ENCODE measurements at regions not wholly inside any gene's neighbourhood (a gene's known extent, or its start where the extent isn't known, plus 50 kb on each side); places are given as distances from the start of the nearest gene placed in this dataset.
"Not testable (repeated sequence)": the region's sequence is repeated elsewhere in the genome, so short reads cannot be mapped to it uniquely, and the experiment has no call there.

DNA sequence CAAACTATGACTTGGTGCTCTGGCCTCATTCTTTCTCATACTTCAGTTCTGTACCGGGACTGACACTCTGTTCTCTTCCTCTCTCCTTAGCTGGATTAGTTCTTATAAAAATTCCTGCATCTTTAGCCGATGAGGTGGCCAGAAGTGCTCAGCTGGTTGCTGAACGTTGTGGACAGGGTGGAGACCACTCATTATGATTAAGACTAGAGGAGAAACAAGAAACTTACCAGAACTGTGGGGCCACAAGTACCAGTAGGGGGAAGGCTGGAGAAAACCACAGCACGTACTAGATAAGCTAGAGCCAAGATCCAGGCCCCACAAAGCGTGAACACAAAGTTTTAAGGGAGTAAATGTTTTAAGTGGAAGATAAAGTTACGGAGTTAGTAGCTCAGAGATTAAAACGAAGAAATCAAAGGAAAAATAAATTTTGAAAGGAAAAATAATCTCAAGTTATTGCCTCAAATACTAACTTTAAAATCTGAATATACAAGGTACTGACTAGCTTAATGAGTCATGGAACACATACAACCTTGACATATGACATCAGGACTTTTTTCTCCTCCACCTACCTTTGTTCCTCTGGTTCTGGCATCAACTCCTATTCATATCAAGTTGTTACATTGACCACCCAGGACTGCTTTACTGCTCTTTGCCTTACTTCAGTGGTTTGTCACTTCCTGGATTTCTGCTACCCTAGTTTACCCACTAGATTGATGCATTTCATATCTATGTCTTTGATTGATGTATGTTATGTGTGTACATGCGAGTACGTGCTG is 469.0 kb downstream of the TFEC start:
- DNase-seq (ENCODE audit: low read depth, low spot score), result peak; percentile 80

DNA sequence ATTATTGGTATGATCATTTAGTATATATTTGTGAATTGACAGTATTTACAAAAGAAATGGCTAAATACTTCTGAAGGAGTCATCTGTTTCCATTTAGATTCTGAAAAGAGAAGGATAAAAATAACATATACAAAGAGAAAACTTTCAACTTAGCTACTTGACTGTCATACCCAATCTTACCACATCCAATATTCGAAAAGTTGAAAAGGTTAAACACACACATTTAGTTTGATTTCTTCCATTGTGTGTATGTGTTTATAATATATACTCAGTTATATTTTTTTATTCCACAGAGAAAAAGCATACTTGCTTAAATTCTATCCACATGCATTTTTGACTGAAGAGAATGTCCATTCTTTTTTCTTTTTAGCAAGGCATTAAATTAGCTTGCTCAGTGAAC is 470.7 kb downstream of the TFEC start:
- DNase-seq (ENCODE audit: low read depth, low spot score), result no peak

DNA sequence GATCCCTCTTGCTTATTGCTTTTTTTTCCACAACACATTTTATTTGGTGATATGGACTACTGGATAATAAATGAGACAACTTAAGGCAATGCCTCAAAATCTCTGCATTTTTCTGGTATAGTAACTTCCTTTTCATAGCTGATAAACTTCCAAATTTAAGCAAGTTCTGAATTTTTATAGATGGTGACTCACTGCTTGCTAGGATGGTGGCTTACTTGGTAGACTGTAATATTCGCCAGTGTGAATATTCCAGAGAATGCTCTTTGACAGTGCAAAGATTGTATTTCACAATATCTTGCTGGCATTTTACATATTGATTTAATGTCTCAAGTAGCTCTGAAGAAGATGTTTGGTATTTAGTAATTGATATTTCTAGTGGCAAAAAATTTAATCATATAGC is 472.4 kb downstream of the TFEC start:
- no peak for DNase-seq (ENCODE audit: low read depth, low spot score)

DNA sequence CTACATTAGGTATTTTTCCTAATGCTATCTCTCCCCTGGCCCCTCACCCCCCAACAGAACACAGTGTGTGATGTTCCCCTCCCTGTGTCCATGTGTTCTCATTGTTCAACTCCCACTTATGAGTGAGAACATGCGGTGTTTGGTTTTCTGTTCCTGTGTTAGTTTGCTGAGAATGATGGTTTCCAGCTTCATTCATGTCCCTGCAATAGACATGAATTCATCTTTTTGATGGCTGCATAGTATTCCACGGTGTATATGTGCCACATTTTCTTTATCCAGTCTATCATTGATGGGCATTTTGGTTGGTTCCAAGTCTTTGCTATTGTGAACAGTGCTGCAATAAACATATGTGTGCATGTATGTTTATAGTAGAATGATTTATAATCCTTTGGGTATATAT is 473.3 kb downstream of the TFEC start:
- not testable (repeated sequence) for DNase-seq (ENCODE audit: low read depth, low spot score)

DNA sequence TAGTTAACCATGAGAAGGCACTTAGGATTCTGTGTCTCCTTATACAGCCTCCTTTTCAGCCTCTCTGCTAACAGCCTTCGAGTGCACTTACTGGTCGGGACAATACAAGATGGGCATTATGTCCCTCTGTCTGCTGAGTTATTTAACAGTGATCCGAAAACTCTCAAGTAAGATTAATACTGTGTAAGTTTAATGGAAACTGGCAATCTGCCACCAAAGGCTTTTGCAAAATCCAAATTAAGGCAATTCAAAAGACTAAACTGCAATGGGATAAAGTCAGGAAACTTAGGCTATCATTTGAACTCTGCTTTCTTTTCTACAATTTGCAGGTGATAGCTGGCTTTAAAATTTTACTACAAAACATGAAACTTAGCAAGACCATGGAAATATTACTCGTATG is 477.8 kb downstream of the TFEC start:
- no peak for DNase-seq (ENCODE audit: low read depth, low spot score)

DNA sequence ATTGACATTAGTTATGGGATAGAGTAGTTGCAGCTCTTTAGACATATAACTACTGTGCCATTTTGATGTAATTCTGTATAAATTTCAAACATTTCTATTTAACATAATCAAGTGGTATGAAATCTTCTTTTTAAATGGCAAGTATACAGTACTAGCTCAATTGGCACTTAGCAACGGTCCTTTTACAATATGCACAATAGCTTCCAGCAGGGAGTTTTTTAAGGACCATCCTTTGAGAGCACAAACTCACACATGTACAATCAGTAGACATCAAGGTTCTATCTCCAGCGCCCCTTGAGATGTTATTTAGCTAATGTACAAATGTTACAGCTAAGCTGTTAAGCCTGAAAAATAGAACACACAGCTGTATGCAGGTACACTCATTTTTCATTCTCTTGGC is 480.7 kb downstream of the TFEC start:
- no peak for DNase-seq (ENCODE audit: low read depth, low spot score)

DNA sequence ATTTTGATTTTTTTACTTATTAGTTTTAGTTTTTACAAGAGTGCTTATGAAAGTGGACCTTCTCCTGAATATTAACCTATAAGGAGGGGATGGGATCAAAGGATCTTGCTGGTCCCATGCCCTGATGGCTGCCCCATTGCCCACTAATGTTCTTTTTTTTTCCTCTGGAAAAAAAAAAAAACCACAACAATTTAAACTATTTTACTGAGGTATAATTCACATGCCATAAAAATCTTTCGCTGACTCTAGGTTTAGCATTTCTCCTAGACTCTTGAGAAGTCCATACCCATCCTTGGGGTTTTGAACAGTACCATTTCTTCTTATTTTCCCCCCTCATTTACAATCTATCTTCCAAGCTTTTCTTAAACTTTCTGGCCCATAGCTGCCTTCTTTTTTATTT is 481.8 kb downstream of the TFEC start:
- DNase-seq (ENCODE audit: low read depth, low spot score), result peak; percentile 28

DNA sequence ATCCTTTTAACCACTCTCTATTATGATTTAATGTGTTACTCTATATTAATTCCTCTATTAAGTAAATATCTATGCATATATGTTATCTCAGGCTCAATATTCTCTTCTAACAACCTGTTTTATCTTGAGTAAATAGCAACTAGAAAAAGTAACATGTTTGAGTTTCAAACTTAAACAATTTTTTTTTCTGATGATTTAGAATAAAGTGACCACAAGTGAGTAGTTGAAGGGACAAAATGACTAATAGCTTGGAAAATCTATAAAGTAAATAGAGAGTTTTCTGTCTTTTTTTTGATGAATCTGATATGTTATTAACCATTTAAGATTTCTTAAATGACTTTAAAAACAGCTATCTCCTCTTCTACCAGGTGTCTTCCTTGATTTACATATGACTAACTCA is 483.8 kb downstream of the TFEC start:
- DNase-seq (ENCODE audit: low read depth, low spot score), result no peak

DNA sequence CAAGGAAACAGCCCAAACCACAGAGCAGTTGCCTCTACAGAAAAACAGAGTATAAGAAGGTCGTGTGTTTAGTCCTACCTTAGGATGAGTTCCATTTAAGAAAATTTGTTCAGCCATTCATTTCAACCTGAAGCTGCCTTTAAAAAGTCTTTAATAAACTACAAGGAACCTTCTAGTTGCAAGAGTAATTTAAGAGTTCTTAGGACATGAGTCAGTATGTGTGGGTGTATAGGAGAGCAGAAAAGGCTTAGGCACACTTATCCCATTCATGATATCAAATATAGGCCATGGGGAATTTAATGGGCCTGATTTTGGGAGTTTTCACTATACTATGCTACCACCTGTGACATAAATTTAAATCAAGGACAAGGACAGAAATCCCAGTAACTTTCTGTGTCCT is 496.8 kb downstream of the TFEC start:
- peak; percentile 2 for DNase-seq (ENCODE audit: low read depth, low spot score)

DNA sequence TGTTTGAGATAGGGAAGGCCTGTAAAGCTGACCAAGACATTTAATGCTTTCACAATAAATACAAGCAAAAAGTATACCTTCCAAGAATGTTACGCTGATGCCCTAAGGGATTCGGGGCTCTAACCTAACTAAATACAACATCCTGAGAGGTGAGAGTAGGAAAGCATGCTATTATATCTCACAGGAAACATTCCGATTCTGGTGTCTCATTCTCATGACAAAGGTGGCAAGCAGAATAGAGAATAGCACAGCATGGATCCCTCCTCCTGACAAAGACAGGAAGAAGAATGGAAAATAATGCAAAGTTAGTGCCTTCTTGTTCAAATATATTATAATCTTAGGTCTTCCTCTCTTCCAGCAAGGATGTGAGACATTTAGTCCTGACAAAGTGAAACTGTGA is 504.3 kb downstream of the TFEC start:
- no peak for DNase-seq (ENCODE audit: low read depth, low spot score)

DNA sequence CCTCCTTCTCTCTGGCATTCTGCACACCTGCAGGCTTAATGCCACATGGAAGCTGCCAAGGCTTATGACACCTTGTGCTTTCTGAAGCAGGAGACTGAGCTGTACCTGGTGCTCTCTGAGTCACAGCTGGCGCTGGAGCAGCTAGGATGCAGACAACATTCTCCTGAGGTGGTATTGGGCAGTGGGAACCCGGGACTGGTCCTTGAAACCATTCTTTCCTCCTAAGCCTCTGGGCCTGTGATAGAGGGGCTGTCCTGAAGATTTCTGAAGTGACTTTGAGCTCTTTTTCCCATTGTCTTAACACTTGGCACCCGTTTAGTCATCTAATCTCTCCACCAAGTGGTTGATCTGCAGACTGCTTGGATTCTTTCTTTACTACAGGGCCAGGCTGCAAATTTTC is 508.4 kb downstream of the TFEC start:
- no peak for DNase-seq (ENCODE audit: low read depth, low spot score)

DNA sequence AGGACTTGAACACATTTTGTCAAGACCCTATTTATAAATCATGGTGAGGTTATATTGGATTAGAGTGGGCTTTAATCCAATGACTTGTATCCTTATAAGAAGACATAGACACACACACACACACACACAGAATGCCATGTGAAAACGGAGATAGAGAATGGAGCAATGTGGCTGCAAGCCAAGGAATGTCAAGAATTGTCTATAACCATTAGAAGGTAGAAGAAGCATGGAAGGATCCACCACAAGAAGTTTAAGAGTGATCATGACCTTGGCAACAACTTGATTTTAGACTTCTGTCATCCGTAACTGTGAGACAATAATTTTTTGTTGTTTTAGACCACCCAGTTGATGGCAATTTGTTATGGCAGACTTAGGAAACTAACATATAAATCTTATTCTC is 514.2 kb downstream of the TFEC start:
- no peak for DNase-seq (ENCODE audit: low read depth, low spot score)

DNA sequence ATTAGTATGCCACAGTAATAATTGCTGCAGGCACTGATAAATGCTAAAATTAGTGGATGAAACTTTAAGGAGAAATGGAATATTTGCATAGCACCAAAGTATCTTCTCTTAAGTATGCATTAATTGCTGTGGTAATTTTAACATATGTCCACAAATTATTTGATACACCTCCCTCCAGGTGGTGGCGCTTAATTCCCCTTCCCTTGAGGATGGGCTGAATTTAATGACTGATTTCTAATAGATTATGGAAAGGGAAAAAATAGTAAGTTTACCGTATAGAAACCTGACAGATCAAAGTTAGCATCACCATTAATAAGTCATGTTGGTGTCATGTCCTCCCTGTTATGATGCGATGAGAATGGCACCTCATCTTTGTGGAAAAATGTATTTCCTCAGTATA is 519.2 kb downstream of the TFEC start:
- DNase-seq (ENCODE audit: low read depth, low spot score), result no peak

DNA sequence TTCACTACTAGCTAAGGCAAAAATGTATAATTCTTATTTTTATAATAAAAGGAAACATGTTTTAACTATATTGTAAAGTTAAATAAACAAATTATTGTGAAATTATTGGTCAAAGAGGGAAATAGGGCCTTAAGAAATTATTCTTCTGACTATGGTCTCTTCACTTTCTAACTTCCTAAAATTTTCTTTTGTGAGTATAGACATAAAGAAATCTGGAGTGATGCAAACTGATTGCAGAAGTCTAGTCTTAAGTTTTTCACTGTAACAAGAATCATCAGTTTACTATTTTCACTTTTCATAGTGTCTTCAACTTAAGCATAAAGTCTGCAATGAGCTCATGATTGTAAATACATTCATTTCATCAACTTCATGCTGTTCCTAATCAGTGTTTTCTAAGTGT is 525.4 kb downstream of the TFEC start:
- DNase-seq (ENCODE audit: low read depth, low spot score), result no peak

DNA sequence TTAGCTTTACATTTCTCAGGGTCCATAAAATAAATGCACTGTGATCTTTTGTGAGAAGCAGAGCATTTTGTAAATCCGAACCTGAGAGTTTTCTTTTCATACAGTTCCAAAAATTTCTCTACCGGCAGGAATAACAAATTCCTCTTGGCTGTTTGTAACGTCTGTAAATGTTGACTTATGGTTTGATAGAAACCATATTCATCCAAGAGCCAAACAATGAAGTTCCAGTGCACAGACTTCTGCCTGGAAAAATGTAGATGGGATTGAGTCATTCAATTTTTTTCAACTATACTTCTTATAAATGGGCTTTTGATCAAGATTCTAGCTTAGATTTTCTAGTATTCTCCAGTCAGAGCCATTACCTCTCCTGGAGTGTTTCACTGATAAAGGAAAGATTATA is 530.6 kb downstream of the TFEC start:
- DNase-seq (ENCODE audit: low read depth, low spot score), result no peak

DNA sequence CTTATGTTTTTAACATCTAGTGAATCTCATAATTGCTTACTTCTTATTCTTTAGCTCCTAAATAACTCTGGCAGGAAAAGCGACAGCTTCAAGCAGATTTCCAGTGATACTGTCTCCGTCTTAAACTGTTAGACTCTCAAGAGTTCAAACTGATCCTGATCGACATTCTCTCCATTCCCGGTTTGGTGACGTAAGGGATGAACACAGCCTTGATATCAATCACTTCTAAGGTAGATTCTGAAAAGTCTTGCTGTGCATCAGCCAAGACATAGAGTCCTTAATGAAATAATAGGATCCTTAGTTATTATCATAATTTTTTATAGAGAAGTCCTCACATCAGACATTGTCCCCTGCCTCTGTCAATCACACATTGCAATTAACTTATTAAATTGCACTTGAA is 534.6 kb downstream of the TFEC start:
- DNase-seq (ENCODE audit: low read depth, low spot score), result no peak

DNA sequence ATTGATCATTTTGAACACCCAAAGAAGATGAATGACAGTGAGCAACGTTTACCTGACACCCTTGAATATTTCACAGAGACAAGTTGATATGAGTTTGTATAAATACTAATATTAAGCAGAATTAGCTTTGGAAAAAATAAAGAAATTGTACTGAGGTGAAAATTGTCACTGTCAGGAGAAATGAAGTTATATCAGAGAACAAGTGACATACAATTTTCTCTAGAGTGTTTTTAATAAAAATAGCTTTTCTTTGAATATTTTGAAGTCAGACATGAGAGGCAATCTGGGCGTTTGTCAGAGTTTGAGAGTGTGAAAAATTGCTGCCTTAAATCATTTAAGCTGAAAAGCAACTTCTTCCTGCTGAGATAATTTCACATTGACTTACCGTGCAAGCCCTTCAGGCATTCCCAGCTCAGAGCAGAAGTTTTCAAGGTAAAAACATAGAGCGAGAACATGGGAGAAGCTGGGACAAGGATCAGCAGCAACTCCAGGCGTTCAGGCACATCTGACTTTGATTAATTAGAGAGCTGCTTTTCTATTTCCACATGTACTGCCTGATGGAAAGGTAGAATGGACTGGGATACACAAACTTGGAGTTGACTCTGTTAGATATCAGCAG is 535.9 kb downstream of the TFEC start:
- DNase-seq (ENCODE audit: low read depth, low spot score), result no peak

DNA sequence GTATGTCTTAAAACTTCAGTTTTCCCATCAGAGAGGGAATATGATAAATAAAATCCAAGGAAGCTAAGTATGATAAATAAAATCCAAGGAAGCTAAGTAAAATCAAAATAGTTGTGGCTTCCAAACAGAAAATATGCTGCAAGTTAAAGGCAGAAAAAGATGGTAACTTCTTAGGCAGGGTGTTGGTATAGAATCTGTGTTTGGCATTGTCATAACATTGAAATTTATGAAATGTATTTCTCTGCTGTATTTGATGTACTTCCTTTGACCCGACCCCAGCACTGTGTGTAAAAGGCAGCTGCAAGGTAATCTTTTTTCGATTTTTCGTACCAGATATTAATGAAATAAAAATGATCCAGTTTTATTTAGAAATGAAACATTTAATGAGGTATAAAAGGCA is 537.2 kb downstream of the TFEC start:
- no peak for DNase-seq (ENCODE audit: low read depth, low spot score)

DNA sequence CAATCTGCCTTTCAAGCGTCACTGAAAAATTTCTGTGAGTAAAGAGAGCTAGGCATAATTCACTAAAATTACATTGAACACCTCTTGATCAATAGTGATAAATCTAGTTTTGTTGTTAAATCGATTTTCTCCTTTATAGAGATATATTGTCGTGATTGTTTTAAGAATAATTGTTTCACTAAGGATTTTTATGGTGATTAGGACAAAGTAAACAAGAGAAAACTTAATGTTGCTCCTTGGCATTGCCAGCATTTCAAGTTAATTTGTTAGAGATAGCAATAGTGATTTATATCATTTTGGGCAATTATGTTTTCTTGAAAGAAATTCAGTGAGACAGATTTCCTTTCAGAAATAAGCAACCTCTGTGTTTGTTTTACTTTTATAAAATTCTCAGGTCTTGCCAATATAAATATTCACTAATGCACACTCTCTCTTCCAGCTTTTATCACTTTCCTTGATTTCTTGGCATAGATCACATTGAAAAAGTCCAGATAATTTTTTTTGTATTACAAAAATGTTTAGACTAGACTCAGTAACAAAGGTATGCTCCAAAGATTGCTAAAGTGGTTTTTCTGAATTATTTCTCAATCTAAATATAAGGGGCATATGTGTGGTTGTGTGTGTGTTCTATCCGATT is 538.7 kb downstream of the TFEC start:
- no peak for DNase-seq (ENCODE audit: low read depth, low spot score)

DNA sequence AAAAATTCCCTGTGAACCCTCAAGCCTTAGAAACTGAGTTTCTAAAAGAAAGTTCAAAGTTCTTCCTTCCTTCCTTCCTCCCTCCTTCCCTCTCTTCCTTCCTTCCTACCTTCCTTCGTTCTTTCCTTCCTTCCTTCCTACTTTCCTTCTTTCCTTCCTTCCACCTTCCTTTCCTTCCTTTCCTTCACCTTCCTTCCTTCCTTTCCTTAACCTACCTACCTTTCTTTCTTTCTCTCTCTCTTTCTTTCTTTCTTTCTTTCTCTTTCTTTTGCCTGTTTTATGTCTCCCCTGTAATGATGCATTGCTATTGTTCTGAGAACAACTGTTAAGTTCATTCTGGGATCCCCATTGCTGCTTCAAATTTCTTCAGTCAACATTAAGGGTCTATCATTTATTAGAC is 551.1 kb downstream of the TFEC start:
- no peak for DNase-seq (ENCODE audit: low read depth, low spot score)

DNA sequence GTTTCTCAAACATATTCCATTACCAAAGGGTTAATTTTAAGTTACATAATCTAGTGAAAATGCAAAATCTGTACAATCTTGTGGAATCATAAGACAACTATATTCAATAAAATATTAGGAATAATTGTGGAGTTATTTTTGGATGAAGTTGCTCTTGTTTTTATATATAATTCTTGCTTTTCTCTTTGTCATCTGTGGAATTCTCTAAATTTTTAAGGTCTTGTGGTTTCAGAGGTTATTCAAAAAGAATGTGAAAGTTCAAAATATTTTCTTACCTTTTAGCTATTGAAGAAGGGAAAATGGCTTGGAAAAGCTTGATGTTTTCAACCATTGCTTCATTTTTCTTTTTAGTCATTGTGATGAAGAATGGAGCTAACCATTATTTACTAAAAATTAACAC is 552.1 kb downstream of the TFEC start:
- no peak for DNase-seq (ENCODE audit: low read depth, low spot score)

DNA sequence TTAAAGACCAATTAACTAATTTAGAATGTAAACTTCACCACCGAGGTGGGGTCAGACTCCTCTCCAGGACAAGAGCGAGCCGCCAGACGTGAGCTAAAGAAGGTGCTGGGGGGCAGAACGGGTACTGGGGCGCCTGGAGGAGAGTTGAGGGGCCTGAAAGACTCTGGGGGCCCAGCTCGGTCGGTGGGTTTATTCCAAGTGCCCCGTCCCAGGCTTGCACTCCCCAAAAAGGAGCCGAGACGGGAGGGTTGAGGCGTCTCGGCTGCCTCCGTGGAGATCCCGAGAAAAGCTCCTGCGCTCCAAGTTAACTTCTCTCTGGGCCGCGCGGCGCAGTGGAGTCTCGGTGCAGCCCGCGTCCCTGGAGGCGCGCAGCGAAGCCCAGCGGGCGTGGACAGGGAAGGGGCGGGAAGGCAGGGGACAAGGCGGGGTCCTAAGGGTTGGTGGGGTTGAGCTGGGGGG is 553.3 kb downstream of the TFEC start:
- DNase-seq (ENCODE audit: low read depth, low spot score), result peak; percentile 58

DNA sequence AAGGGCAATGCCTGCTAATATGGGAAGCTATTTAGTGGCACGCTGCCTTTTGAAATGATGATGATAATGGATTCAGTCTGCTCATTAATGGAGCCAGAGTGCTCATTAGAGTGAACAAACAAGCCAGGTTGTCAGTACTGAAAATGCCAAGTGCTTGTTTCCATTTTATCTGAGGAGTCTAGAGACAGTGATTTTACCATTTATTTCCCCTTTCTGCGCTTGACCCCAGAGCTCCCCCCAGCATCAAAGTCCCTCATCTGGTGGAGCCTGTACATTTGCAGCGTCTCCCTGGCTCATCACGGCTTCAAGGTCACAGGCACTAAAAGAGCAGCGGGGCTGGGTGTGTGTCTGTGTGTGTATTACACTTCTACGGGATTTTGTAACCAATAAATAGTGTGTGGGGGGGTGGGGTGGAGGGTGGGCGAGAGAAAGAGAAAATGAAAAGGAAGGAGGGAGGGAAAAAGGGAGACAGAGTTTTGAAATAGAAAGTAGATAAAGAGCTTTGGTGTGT is 553.8 kb downstream of the TFEC start:
- DNase-seq (ENCODE audit: low read depth, low spot score), result peak; percentile 31

All from astrocyte of the hippocampus (primary cell).